ENCODE measurements at regions not wholly inside any gene's neighbourhood (a gene's known extent, or its start where the extent isn't known, plus 50 kb on each side); places are given as distances from the start of the nearest gene placed in this dataset.

DNA sequence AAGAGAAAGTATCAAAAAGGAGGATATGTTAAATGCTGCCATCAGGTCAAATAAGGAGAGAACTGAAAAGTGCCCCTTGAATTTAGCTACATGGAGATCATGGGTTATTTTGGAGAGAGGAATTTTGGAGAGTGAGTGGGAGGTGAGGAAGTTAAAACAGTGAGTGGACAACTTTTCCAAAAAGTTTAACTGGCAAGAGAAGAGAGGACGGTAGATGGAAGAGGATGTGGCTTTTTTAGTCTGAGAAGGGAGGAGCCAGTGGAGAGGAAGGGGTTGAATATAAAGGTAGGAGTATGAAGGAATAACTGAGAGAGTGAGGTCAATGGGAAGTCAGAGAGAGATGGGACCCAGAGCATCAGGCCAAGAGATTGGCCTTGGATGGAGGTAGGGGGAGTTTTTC lies 62.5 kb upstream of the NFE2L2 start:
- BruUV-seq (replicated peaks): no TSS peak
- Histone ChIP-seq H3K4me2 (ENCODE audit: low read length) (no peak overlapping the region), H3K9me2 (replicated peaks; ENCODE audit: low read length) (no peaks in the 10 kb centered on the region), H3K79me2 (ENCODE audit: low read length) (no peaks in the 10 kb centered on the region), H3K4me3 (ENCODE audit: low read length) (no peak overlapping the region), H3K27ac (ENCODE audit: low read length) (no peak overlapping the region), H4K20me1 (ENCODE audit: low read length) (no peaks in the 10 kb centered on the region), H3K9me3 (ENCODE audit: low read length) (no peaks in the 10 kb centered on the region), H2AFZ (ENCODE audit: low read length) (no peak overlapping the region), H3K4me1 (ENCODE audit: insufficient read depth, low read length) (0 out of 2 replicates have a peak, but pooled peaks cover 4% of the 10 kb centered on the region), H3F3A (ENCODE audit: low read length, unreplicated experiment) (no peaks in the 10 kb centered on the region), H3K9ac (ENCODE audit: low read length) (no peak overlapping the region), H3K27me3 (ENCODE audit: low read length) (no peaks in the 10 kb centered on the region), H3K36me3 (ENCODE audit: low read depth, low read length) (no peaks in the 10 kb centered on the region)
- ChIA-PET POLR2A (ENCODE audit: unreplicated experiment) (no interaction called here), CTCF (interaction anchor here (0.7 kb wide), 1 partner anchor 1425 kb away, joined by 3 read pairs; no protein-coding TSS in a partner anchor)
- no peak for ATAC-seq
- TF ChIP-seq EZH2phosphoT487 (IDR thresholded peaks at IDR 0.05; ENCODE audit: borderline replicate concordance, low read length): no peak
- TF ChIP-seq CTCF (conservative IDR thresholded peaks at IDR 0.05; ENCODE audit: low read depth, low read length): no peak
- TF ChIP-seq EZH2 (IDR thresholded peaks at IDR 0.05; ENCODE audit: low read length, unreplicated experiment): no peak
- DNase-seq: no peak
- intact Hi-C loops (cut with micrococcal nuclease): no loop called here

DNA sequence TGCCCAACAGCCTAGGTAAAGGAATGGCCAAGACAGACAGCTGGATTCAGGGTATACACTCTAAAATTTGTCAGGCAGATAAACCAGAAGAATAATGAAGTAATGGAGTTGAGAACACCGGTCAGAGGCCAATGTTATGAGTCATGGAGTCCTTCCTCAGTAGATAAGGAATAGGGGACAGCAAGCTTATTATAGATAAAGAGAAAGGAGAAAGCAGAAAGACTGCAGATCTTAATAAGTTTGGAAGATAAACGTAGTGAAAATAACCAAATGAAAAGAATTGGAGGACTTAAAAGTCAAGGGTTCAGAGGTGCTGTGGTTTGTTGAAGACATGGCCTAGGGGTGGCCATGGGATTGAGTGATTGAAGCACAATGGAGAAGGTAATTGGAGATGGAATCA lies 63.5 kb upstream of the NFE2L2 start:
- intact Hi-C loops (cut with micrococcal nuclease): no loop called here
- H3K27me3 ChIP-seq (ENCODE audit: low read length): no peaks in the 10 kb centered on the region
- no peak for TF ChIP-seq EZH2phosphoT487 (IDR thresholded peaks at IDR 0.05; ENCODE audit: borderline replicate concordance, low read length)
- no peak for TF ChIP-seq CTCF (conservative IDR thresholded peaks at IDR 0.05; ENCODE audit: low read depth, low read length)
- no peak for TF ChIP-seq EZH2 (IDR thresholded peaks at IDR 0.05; ENCODE audit: low read length, unreplicated experiment)
- H3K4me1 ChIP-seq (ENCODE audit: insufficient read depth, low read length): peaks cover 10% of the 10 kb centered on the region; the same call in 1 of the 2 replicates
- H3K9me3 ChIP-seq (ENCODE audit: low read length): no peaks in the 10 kb centered on the region
- no peak overlapping the region for H2AFZ ChIP-seq (ENCODE audit: low read length)
- no TSS peak for BruUV-seq (replicated peaks)
- ATAC-seq (no peak), DNase-seq (no peak)
- ChIA-PET POLR2A (ENCODE audit: unreplicated experiment) (no interaction called here), CTCF (no interaction called here)
- no peak overlapping the region for H3K27ac ChIP-seq (ENCODE audit: low read length)
- no peaks in the 10 kb centered on the region for H3K9me2 ChIP-seq (replicated peaks; ENCODE audit: low read length)
- no peaks in the 10 kb centered on the region for H3F3A ChIP-seq (ENCODE audit: low read length, unreplicated experiment)
- no peak overlapping the region for H3K4me3 ChIP-seq (ENCODE audit: low read length)
- H3K9ac ChIP-seq (ENCODE audit: low read length): no peak overlapping the region
- H3K4me2 ChIP-seq (ENCODE audit: low read length): no peak overlapping the region
- H4K20me1 ChIP-seq (ENCODE audit: low read length): no peaks in the 10 kb centered on the region
- H3K36me3 ChIP-seq (ENCODE audit: low read depth, low read length): no peaks in the 10 kb centered on the region
- H3K79me2 ChIP-seq (ENCODE audit: low read length): no peaks in the 10 kb centered on the region

DNA sequence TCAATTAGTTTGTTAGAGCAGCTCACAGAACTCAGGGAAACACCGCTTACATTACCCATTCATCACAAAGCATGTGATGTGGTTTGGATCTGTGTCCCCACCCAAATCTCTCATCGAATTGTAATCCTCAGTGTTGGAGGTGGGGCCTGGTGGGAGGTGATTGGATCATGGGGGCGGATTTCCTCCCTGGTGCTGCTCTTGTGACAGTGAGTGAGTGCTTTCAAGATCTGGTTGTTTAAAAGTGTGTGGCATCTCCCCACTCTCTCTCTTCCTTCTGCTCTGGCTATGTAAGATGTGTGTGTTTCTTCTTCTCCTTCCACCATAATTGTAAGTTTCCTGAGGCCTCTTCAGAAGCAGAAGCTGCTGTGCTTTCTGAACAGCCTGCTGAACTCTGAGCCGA lies 63.5 kb upstream of the AGPS start:
- no peak overlapping the region for H3K4me2 ChIP-seq (ENCODE audit: low read length)
- H3K9me2 ChIP-seq (replicated peaks; ENCODE audit: low read length): no peaks in the 10 kb centered on the region
- no peaks in the 10 kb centered on the region for H3F3A ChIP-seq (ENCODE audit: low read length, unreplicated experiment)
- no peak for TF ChIP-seq CTCF (conservative IDR thresholded peaks at IDR 0.05; ENCODE audit: low read depth, low read length)
- no peak for TF ChIP-seq EZH2 (IDR thresholded peaks at IDR 0.05; ENCODE audit: low read length, unreplicated experiment)
- TF ChIP-seq EZH2phosphoT487 (IDR thresholded peaks at IDR 0.05; ENCODE audit: borderline replicate concordance, low read length): no peak
- H2AFZ ChIP-seq (ENCODE audit: low read length): no peak overlapping the region
- no peak overlapping the region for H3K4me3 ChIP-seq (ENCODE audit: low read length)
- POLR2A ChIA-PET (ENCODE audit: unreplicated experiment): no interaction called here
- H3K9ac ChIP-seq (ENCODE audit: low read length): no peak overlapping the region
- peaks cover 13% of the 10 kb centered on the region for H3K4me1 ChIP-seq (ENCODE audit: insufficient read depth, low read length)
- no peak for ATAC-seq
- H3K27me3 ChIP-seq (ENCODE audit: low read length): no peaks in the 10 kb centered on the region
- CTCF ChIA-PET: no interaction called here
- no peaks in the 10 kb centered on the region for H4K20me1 ChIP-seq (ENCODE audit: low read length)
- DNase-seq: no peak
- H3K36me3 ChIP-seq (ENCODE audit: low read depth, low read length): no peaks in the 10 kb centered on the region
- intact Hi-C loops (cut with micrococcal nuclease): no loop called here
- no TSS peak for BruUV-seq (replicated peaks)
- no peak overlapping the region for H3K27ac ChIP-seq (ENCODE audit: low read length)
- H3K9me3 ChIP-seq (ENCODE audit: low read length): no peaks in the 10 kb centered on the region
- H3K79me2 ChIP-seq (ENCODE audit: low read length): no peaks in the 10 kb centered on the region
